ENCODE measurements at regions not wholly inside any gene's neighbourhood (a gene's known extent, or its start where the extent isn't known, plus 50 kb on each side); places are given as distances from the start of the nearest gene placed in this dataset.
"Not testable (repeated sequence)": the region's sequence is repeated elsewhere in the genome, so short reads cannot be mapped to it uniquely, and the experiment has no call there.

DNA sequence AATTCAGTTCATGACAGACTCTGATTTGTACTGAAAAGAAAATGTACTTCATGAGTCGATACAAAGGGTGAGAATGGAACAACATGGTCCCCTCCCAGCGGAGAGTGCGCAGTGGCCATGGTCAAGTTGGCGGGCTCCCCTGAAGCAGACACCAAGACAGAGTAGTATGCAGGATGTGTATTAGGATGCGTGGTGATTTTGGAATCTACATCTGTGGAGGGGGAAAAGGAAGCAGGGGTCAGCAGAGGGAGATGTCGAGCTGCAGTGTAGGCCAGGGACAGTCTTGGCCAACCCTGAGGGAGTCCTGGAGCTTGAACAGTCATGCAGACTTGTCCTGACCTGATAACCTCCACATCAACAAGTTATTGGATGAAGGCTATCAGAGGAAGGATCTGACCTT is 481.0 kb downstream of the OMA1 start:
- no peak for DNase-seq (ENCODE audit: low read depth, low spot score)

DNA sequence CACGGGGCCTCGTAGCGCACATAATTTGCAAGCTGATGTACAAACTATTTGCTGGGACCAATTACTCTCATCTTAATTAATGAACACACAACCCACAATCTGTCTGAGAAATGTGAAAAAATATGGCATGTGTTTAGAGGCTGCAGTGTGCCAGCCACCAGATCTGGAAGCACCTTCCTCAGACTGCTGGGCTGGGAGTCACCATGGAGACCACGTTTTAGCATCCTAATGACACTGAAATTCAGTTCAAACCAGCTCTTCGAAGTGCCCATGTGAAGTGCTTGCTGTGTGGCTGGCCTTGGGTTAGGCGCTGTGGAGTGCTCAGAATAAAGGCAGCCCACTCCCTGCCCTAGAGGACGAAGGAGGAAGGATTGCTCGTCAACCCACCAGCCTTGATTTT is 482.4 kb downstream of the OMA1 start:
- no peak for DNase-seq (ENCODE audit: low read depth, low spot score)

DNA sequence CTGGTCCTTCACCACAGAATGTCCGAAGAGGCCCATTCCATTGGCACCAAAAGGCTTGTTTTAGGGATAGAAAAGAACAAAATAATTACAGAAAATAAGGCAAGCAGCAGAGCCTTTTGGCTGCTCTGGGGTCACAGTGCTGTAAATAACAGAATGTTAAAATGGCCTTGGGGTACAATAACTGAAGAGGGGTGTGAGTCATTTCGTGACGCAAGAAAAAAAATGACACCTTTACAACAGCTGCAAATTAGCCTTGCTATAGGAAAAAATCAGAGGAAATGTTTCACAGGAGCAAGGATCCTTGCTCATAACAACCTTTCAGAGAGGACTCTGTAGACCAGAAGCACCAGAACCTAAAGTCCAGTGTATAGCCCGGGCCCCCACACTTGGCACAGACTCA is 483.4 kb downstream of the OMA1 start:
- no peak for DNase-seq (ENCODE audit: low read depth, low spot score)

DNA sequence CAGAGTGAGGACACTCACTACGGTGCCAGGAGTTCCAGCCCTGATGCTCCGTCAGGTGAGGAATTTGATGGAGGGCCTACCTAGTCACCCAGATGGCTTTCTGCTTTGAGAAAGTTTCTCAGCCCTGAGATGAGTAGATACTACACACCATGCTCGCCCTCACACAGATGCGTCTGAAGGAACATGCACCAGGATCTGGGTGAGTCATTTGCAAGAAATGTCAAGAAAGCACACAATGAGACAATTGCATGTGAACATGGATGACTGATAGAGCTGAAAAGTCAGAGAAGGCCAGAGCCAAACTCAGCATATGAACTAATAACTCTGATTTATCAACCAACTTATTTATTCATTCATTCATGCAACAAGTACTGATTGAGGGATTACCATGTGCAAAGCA is 483.9 kb downstream of the OMA1 start:
- DNase-seq (ENCODE audit: low read depth, low spot score) = no peak

DNA sequence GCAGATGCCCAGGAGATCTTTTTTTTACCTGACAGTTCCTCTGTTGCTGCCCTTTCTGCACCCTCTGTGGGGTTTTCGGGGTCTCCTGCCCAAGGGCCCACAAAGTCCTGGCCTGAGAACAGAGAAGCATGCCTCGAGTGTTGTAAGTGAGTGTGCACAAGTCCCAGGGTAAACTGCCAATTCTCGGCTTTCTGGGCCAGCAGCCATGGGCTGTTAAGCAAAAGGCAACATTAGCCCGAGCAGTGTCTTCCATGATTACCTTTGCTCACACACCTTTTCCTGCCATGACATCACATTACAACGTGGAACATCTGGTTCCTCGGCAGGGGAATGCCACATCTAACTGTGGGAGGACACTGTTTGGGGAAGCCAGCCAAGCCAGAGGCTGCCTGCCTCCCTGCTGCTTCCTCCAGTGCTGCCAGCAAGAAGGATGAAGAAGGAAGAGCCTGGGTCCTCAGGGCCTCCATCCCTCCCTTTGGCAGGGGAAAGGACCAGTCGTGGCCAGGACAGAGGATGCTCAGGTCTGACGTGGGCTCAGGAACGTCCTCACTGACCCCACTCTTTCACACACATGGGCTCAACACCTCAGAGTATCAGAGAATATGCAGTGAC is 485.9 kb downstream of the OMA1 start:
- DNase-seq (ENCODE audit: low read depth, low spot score) = peak; percentile 41

DNA sequence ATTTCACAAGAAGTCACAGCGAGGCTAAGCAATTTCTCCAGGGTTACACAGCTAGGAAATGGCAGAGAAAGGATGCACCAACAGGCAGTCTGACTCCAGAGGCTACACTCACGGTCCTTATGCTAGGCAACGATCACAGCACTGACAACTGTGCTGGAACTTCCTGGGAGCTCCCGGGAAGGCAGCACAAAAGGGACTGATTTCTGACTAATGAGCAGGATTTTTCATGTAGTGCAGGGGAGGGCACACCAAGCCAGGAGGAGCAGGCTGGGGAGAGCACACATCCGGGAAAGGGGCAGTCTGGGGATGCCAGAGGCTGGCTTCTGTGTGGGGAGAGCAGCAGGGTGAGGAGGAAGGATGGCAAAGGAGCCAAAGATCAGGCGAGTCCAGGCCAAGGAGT is 486.7 kb downstream of the OMA1 start:
- peak; percentile 22 for DNase-seq (ENCODE audit: low read depth, low spot score)

DNA sequence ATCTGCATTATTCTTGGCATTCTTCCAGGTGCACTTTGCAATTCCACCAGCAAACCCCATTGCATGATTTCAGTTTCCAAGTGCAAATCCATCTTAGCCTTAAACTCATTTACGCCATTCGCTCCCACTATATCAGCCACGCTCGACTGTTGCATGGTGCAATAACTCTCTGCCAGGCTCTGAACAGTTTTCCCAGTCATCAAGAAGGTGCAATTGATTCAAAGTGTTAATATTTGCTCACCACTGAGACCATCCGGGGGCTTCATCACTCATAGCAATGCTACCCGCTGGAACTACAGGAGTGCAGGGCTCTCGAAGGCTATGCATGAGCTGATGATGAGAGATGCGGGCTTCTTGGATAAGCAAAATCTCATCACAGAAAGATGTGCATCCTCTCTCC is 488.2 kb downstream of the OMA1 start:
- no peak for DNase-seq (ENCODE audit: low read depth, low spot score)

DNA sequence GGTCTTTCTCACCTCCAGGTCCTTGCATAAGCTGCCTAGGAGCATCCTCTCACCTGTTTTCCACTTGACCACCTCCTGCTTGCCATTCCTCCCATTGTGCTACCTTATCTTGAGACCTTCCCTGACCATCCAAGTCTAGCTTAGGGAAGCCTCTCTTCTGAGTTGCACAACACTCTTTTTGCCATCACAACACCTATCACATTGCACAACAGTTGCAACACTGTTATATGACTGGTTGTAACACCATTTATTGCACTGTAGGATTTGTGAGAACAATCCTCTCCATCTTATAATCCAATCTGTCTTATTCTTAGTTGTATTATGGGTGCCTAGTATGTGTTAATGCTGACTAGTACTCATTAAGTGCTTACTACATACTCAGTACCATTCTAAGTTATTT is 488.7 kb downstream of the OMA1 start:
- no peak for DNase-seq (ENCODE audit: low read depth, low spot score)

DNA sequence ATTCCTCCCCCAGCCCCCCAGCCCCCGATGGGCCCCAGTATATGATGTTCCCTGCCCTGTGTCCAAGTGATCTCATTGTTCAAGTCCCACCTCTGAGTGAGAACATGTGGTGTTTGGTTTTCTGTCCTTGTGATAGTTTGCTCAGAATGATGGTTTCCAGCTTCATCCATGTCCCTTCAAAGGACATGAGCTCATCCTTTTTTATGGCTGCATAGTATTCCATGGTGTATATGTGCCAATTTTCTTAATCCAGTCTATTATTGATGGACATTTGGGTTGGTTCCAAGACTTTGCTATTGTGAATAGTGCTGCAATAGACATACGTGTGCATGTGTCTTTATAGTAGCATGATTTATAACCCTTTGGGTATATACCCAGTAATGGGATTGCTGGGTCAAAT is 495.3 kb downstream of the OMA1 start:
- not testable (repeated sequence) for DNase-seq (ENCODE audit: low read depth, low spot score)

DNA sequence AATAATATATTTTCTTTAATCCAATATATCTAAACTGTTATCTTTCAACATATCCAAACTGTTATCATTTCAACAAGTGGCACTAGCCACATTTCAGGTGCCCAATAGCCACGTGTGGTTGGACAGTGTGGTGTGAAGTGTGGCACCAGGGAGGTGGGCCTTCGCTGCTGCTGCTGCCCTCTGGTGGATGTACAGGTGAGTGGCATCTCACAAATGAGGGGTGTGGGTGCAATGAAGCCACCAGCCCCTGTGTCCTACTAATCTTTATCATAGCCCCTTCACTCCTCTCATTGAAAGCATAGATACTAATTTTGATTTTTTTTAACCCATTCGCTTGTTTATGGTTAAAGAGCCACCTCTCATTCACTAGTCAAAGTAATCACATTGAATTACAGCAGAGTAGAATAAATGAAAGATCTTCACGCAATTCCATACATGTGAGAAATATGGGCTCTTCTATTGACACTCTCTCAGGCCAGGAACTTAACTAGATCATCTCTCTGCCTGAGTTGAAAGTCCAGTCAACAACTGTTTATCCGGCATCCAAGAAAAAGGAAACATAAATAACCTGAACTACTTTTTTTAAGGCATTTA is 499.2 kb downstream of the OMA1 start:
- peak; percentile 48 for DNase-seq (ENCODE audit: low read depth, low spot score)

DNA sequence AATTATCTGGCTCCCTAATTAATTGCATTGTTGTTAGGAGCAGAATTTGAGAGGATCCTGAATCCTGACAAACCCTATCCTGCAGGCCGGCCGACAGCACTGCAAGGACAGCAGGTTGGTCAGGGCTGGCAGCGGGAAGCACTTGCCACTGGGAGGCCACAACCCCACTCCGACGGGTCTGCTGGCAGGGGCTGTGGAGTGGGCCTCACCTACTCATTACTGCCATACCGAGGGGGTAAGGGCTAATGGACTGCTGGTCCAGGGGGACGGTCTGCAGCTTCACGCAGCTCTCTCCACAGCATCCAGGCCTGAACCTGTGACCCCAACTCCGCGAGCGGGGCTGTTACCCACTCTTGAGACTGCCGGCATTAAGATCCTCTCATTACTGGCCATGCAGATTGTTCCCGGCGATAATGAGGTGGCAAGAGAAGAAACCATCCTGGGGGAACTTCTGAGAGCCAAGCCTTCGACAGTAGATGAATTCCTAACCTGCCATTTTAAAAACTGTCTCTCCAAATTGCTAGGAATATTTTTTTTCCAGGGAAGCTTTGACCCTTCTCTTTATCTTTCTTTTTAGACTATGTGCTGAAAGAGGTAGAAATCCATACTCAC is 501.3 kb downstream of the OMA1 start:
- DNase-seq (ENCODE audit: low read depth, low spot score) = no peak

DNA sequence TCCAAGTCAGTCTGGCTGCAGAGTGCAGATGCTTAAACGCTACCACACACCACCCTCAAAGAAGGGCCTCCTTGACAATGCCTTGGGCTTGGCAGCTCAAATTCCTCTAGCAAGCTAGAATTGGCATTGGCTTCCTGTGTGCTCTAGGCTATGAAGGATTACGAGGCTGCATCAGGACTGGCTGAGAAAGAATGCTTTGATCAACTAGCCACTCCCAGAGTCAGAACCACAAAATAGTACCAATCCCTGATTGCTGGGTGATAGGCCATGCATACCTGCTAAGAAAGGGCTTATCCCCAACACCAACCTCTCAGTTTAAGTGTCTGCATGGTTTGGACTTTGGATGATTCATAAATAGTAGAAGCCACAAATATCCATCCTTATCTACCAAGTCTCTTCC is 504.9 kb downstream of the OMA1 start:
- peak; percentile 61 for DNase-seq (ENCODE audit: low read depth, low spot score)

DNA sequence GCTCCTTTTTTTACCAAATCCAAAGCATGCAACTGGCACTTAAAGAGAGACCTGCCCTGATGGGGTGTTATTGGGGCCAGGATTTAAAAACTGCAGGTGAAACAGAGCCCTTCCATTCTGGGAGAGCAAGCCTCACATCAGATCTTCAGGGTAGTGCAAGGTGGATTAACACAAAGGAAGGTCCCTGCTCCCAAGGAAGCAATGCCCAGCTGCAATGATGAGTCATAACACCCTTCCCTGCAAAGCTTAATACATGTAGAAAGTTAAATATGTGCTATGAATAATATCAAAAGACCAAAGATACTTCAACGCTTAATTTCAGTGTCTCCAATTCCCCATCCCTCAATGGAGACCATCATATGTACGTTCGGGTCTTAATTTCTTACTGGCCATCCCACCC is 508.0 kb downstream of the OMA1 start:
- DNase-seq (ENCODE audit: low read depth, low spot score) = no peak

DNA sequence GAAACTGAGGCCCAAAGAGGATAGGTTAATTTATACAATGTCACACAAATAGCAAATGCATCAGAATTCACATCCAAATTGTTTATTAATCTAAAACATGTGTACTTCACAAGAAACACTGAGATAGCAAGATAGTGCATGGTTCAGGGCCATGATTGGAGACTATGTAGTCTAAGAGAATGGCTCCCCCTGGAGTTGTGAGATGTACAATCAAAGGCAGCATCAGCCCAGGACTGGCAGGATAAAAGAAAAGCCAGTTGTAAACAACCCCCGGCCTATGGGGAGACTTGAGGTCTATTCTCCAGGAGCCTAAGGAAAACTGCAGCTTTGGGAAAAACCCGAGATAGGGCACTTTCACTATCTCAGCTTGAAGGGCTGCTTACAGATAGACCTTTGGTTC is 511.0 kb downstream of the OMA1 start:
- no peak for DNase-seq (ENCODE audit: low read depth, low spot score)

DNA sequence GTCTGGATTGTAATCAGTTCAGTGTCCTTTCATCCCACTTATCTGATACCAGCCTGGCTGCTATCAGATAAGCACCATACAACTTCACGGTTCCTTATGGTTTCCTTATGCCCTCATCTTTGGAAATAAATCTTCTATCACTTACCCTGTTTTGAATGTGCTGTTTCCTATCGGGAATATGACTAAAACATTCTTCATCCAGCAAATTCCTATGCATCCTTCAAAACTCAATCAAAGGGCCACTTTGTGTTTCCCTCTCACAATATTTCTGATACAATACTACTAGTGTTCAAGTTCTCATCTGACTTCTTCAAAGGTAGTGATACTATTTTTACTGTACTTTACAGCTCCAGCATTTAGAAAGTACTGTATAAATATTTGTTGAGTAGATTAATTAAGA is 513.2 kb downstream of the OMA1 start:
- no peak for DNase-seq (ENCODE audit: low read depth, low spot score)

DNA sequence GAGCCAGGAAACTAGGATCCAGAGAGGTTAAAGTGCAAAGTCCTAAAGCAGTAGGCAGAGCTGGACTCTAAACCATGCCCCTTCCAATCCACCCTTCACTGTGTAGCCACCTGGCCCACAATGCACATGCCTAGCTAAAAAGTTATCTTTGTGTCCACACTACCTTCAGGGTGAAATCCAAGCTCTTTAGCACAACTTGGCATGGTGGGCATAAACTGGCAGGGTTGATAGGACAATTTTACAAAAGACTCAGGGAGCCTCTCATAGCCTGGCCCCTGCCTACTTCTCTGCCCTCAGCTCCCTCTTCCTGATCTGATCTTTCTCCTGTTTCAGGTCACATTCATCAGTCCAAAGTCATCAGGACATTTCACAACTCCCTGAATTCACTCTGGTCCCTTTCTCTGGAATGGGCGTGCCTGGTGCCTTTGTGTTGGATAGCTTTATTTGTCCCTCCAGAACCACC is 513.9 kb downstream of the OMA1 start:
- no peak for DNase-seq (ENCODE audit: low read depth, low spot score)

DNA sequence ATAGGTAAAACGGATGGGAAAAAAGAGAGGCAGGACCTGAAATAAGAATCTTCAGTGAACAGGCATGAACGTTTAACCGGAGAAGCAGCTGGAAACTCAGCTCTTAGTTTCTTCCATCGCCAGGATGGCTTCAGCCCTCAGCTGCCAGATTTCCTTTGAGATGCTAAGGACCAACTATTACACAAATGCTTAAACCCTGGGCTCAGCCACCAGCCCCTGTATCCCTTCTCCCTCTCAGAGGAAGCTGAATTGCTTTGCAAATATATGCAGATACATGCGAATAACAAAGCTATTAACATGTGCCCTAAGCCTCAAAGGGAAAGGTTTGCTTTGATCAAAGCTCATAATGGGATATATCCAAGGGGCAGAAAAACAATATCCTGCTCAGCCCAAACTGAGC is 515.1 kb downstream of the OMA1 start:
- DNase-seq (ENCODE audit: low read depth, low spot score) = no peak

DNA sequence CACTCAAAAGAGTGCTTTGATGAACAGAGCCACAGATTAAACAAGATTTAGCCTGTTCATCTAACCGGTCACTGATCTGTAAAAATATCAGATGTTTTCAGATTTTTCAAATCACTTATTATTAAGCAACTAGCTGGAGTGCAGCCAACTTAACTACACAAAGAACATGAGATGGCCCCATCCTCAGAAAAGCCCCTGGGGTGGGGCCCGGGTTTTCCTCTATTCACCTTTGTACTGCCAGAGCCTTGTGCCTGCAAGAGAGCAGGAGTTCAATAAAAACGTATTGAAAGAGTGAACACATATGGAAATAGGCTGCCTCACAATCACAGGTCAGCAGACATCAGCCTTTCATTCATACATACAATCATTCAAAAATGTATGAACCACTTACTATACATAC is 516.1 kb downstream of the OMA1 start:
- no peak for DNase-seq (ENCODE audit: low read depth, low spot score)

DNA sequence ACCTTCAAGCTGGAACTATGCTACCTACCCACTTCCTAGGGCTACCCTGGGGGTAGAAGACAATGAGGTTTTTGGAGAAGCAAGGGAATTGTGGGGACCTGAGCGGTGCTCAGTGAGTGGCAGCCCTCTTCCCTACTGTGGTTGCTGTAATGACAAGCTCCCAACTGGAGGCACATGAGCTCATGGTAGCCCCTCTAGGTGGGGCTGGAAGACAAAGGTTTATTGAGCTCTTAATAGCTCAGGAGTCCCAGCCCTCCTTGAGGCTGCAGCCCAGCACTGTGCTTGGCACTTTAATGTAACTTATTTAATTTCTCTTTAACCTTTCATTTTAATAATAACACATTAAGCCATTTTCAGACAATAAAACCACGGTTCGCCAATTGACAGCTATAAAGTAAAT is 528.9 kb downstream of the OMA1 start:
- DNase-seq (ENCODE audit: low read depth, low spot score) = no peak

DNA sequence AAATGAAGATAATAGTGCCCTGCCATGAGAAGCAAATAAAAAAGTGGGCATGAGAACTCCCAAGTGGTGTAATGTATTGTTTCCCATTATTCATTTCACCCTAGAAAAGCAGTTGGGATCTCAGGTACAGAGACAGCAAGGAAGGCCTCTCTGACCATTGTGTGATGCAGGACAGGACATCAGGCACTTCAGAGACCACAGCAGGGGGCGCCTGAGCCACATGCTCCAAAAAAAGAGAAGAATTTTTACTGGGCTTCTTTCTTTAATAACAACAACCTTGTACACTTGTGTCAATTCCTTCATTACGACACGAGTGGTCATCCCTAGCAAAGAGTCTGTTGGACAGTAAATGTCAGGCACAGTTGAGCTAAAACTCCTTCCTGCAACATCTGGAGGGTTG is 533.3 kb downstream of the OMA1 start:
- DNase-seq (ENCODE audit: low read depth, low spot score) = no peak

DNA sequence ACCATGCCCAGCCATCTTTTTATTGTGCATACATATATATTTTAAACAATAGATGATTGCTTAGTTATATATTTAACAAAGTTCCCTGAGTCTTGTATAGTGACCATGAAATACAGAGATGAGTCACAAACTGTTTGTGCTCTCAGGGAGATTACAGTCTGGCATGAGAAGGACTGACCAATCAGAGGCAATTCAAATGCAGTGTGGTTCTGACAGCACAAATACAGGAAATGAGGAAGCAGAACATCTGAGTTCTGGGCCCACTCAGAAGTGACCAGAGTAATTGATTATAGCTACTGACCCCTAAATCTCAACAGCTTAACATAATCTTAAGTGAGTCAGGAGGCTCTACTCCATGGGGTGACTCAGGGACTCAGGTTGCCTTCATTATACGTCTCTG is 534.5 kb downstream of the OMA1 start:
- DNase-seq (ENCODE audit: low read depth, low spot score) = no peak

DNA sequence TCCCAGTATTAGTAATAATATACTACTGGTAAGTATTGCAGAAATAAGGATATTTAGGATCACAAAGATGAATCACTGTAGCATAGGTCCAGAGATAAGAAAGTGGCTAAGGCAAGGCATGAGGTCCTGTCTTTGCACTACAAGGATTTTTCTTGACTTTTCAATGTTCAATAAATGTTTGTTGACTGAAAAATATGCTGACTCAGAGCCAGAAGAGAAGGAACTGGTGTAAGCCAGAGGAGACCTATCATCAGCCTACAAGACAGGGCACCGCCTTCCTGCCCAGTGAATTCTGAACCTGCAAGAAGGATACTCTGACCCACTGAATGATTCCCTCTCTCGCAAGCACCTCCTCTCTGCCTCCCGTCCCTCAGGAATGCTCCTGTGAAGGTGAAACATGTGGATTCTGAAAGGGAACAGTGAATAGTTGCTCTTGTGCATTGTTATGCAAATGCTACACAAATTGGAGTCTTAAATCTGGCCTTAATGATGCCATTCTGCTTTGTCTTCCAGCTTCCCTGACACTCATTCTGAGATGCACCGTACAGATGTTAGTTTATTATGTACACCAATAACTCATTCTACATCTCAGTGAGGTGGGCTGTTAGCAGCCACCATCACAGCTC is 540.0 kb downstream of the OMA1 start:
- DNase-seq (ENCODE audit: low read depth, low spot score) = peak; percentile 4

DNA sequence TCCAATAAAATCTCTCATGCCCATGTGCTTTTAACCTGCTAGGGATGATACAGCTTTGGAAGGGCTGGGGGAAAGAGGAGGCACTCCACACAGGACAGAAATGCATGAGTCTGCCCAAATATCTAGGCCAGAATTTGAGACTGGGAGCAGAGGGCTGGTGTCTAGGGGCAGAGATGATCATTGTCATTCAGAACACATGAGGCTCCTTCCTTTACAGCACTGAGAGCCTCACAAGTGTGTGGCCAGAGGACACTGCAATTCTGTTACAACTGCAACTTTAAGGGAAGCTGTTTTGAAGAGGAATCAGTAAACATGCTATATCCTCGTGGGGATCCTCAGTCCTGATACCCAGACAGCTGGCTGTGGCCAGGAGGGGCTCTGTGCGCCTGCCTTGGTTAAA is 541.3 kb downstream of the OMA1 start:
- no peak for DNase-seq (ENCODE audit: low read depth, low spot score)
